H1 (cell line): ENCODE measurements at regions not wholly inside any gene's neighbourhood (a gene's known extent, or its start where the extent isn't known, plus 50 kb on each side); places are given as distances from the start of the nearest gene placed in this dataset.

Experiments used
- CTCF ChIA-PET: fragments of 300-600 bp; sonication (Branson Sonifier 250); formaldehyde crosslinking; loops from one replicate; lab custom pipeline; 2021; ENCODE audit not compliant: partially characterized antibody; lab: Charles Lee
- POLR2A ChIA-PET: fragments of 300-600 bp; sonication (Branson Sonifier 250); formaldehyde crosslinking; loops from one replicate; lab custom pipeline; 2021; ENCODE audit warnings: inconsistent platforms; ENCODE audit not compliant: partially characterized antibody; lab: Charles Lee
- DNase-seq, 2 experiments: peaks; one replicate each; pipeline versions ENCODE4 v3.0.0 to v3.0.0-alpha.2; 2010 to 2022; ENCODE audit warnings: low spot score in 2 of 2, low read depth in 1 of 2, mixed read lengths in 1 of 2
- FAIRE-seq: peaks from 2 replicates; lab custom pipeline; 2011; peaks lifted over from hg19 to GRCh38; lab: Jason Lieb, UNC
- H2AFZ ChIP-seq: 2 replicates; pipeline ENCODE4 v1.8.1; 2012; ENCODE audit warnings: low read length, inconsistent platforms
- H2AK5ac ChIP-seq: 2 replicates; pipeline ENCODE4 v1.6.1; 2013; ENCODE audit warnings: low read depth, low read length
- H2BK120ac ChIP-seq: replicated peaks from 2 replicates; pipeline ENCODE3; 2013; ENCODE audit warnings: low read depth, low read length, inconsistent platforms
- H2BK12ac ChIP-seq: 2 replicates; pipeline ENCODE4 v1.6.1; 2013; ENCODE audit warnings: low read depth, low read length
- H2BK15ac ChIP-seq: 2 replicates; pipeline ENCODE4 v1.6.1; 2013; ENCODE audit warnings: low read length
- H2BK20ac ChIP-seq: 2 replicates; pipeline ENCODE4 v1.6.1; 2013; ENCODE audit warnings: low read length
- H2BK5ac ChIP-seq: 2 replicates; pipeline ENCODE4 v1.6.1; 2013; ENCODE audit warnings: low read depth, low read length
- H3K14ac ChIP-seq: 2 replicates; pipeline ENCODE4 v1.6.1; 2013; ENCODE audit warnings: inconsistent platforms; ENCODE audit not compliant: insufficient read length
- H3K18ac ChIP-seq: 2 replicates; pipeline ENCODE4 v1.6.1; 2013; ENCODE audit warnings: low read length; ENCODE audit errors: extremely low read depth
- H3K23ac ChIP-seq: 2 replicates; pipeline ENCODE4 v1.6.1; 2013; ENCODE audit warnings: inconsistent platforms; ENCODE audit not compliant: insufficient read length
- H3K23me2 ChIP-seq: 2 replicates; pipeline ENCODE4 v1.6.1; 2013; ENCODE audit warnings: low read depth, low read length
- H3K27ac ChIP-seq: 2 replicates; pipeline ENCODE4 v1.6.1; 2011; ENCODE audit warnings: low read depth, low read length, inconsistent platforms
- H3K27me3 ChIP-seq, 4 experiments: replicated peaks in 1 of 4; 1 replicate in 1 of 4; 2 replicates in 3 of 4; pipeline versions ENCODE4 v1.6.1 to v1.8.1; 2011 to 2013; ENCODE audit warnings: low read length in 3 of 4, mild to moderate bottlenecking in 3 of 4, inconsistent platforms in 2 of 4, mixed read lengths in 2 of 4, moderate library complexity in 1 of 4; ENCODE audit not compliant: control insufficient read depth in 3 of 4, insufficient read depth in 3 of 4; ENCODE audit errors: extremely low read depth in 1 of 4
- H3K36me3 ChIP-seq, 4 experiments: 2 replicates each; pipeline versions ENCODE4 v1.6.1 to v1.8.1; 2011 to 2013; ENCODE audit warnings: mild to moderate bottlenecking in 4 of 4, low read length in 3 of 4, moderate library complexity in 2 of 4, control low read depth in 1 of 4, inconsistent platforms in 1 of 4; ENCODE audit not compliant: insufficient read depth in 4 of 4, control insufficient read depth in 2 of 4
- H3K4ac ChIP-seq: replicated peaks from 2 replicates; pipeline ENCODE3; 2013; ENCODE audit warnings: low read length, low read depth, mixed read lengths, inconsistent platforms; ENCODE audit not compliant: insufficient read length
- H3K4me1 ChIP-seq, 4 experiments: replicated peaks in 1 of 4; 1 replicate in 1 of 4; 2 replicates in 3 of 4; pipeline versions ENCODE4 v1.6.1 to v1.8.1; 2011 to 2013; ENCODE audit warnings: low read length in 3 of 4, inconsistent platforms in 2 of 4, mixed read lengths in 1 of 4; ENCODE audit not compliant: insufficient read depth in 4 of 4, control insufficient read depth in 3 of 4
- H3K4me2 ChIP-seq, 2 experiments: 2 replicates each; pipeline versions ENCODE4 v1.6.1 to v1.8.1; 2011 to 2013; ENCODE audit warnings: low read depth in 2 of 2, low read length in 2 of 2, control low read depth in 1 of 2, inconsistent platforms in 1 of 2, mild to moderate bottlenecking in 1 of 2; ENCODE audit not compliant: insufficient read depth in 1 of 2
- H3K4me3 ChIP-seq, 4 experiments: fragments of 200-600, 300-600 bp in 1 of 4; sonication (generic), shearing (Covaris generic), sonication (Bioruptor Twin) in 1 of 4; 2 replicates each; pipeline versions ENCODE4 v1.5.1 to v1.8.1; 2011 to 2016; ENCODE audit warnings: low read length in 4 of 4, low read depth in 3 of 4, control low read depth in 2 of 4, inconsistent platforms in 2 of 4, mild to moderate bottlenecking in 2 of 4, mixed read lengths in 1 of 4, moderate library complexity in 1 of 4; ENCODE audit not compliant: insufficient read depth in 2 of 4; ENCODE audit errors: extremely low read depth in 1 of 4
- H3K56ac ChIP-seq: replicated peaks from 2 replicates; pipeline ENCODE3; 2013; ENCODE audit warnings: low read depth, mild to moderate bottlenecking, mixed read lengths, low read length, inconsistent platforms; ENCODE audit not compliant: insufficient read length
- H3K79me1 ChIP-seq: 2 replicates; pipeline ENCODE4 v1.6.1; 2013; ENCODE audit warnings: low read depth, low read length, control low read depth
- H3K79me2 ChIP-seq, 2 experiments: 2 replicates each; pipeline versions ENCODE4 v1.6.1 to v1.8.1; 2012 to 2013; ENCODE audit warnings: low read length in 2 of 2, mild to moderate bottlenecking in 2 of 2, inconsistent platforms in 1 of 2; ENCODE audit not compliant: insufficient read depth in 2 of 2, control insufficient read depth in 1 of 2
- H3K9ac ChIP-seq, 4 experiments: replicated peaks in 1 of 4; 1 replicate in 1 of 4; 2 replicates in 3 of 4; pipeline versions ENCODE4 v1.6.1 to v1.8.1; 2011 to 2013; ENCODE audit warnings: low read depth in 3 of 4, low read length in 3 of 4, control low read depth in 2 of 4, mild to moderate bottlenecking in 2 of 4, moderate library complexity in 2 of 4, inconsistent platforms in 1 of 4; ENCODE audit errors: extremely low read depth in 1 of 4
- H3K9me3 ChIP-seq, 2 experiments: 2 replicates each; pipeline versions ENCODE4 v1.6.1 to v1.8.1; 2012 to 2013; ENCODE audit warnings: mild to moderate bottlenecking in 2 of 2, moderate library complexity in 2 of 2, control low read depth in 1 of 2, inconsistent platforms in 1 of 2, low read depth in 1 of 2, low read length in 1 of 2, mixed read lengths in 1 of 2; ENCODE audit not compliant: insufficient read depth in 2 of 2
- H4K20me1 ChIP-seq, 2 experiments: replicated peaks in 1 of 2; 2 replicates each; pipeline versions ENCODE3 to v1.8.1; 2011 to 2013; ENCODE audit warnings: inconsistent platforms in 2 of 2, low read length in 2 of 2, mild to moderate bottlenecking in 1 of 2; ENCODE audit not compliant: insufficient read depth in 2 of 2, control insufficient read depth in 1 of 2
- H4K5ac ChIP-seq: 2 replicates; pipeline ENCODE4 v1.6.1; 2013; ENCODE audit warnings: low read length, low read depth, mixed read lengths, inconsistent platforms; ENCODE audit not compliant: insufficient read length
- H4K8ac ChIP-seq: 2 replicates; pipeline ENCODE4 v1.8.0; 2013; ENCODE audit warnings: mild to moderate bottlenecking, moderate library complexity, low read length, inconsistent platforms; ENCODE audit not compliant: insufficient read depth; ENCODE audit errors: extremely low read depth
- H4K91ac ChIP-seq: replicated peaks from 2 replicates; pipeline ENCODE3; 2013; ENCODE audit warnings: low read length, mixed read lengths, inconsistent platforms; ENCODE audit not compliant: insufficient read length
- ASH2L ChIP-seq: fragments of 200-600, 300-600 bp; sonication (generic); IDR thresholded peaks from one replicate; pipeline ENCODE4 v1.7.1; 2017; ENCODE audit warnings: low read length
- ATF3 ChIP-seq: IDR thresholded peaks from 2 replicates; pipeline ENCODE4 v1.6.1; 2011; ENCODE audit warnings: low read depth, mild to moderate bottlenecking, low read length; ENCODE audit not compliant: insufficient read depth
- CTBP2 ChIP-seq: IDR thresholded peaks from 2 replicates; pipeline ENCODE4 v1.7.0; 2011; ENCODE audit warnings: borderline replicate concordance, mild to moderate bottlenecking, moderate library complexity, mixed read lengths, low read length; ENCODE audit not compliant: insufficient read depth, insufficient read length
- EGR1 ChIP-seq: IDR thresholded peaks from 2 replicates; pipeline ENCODE4 v1.6.1; 2011; ENCODE audit warnings: low read depth, low read length, borderline replicate concordance
- GTF2F1 ChIP-seq: IDR thresholded peaks from 2 replicates; pipeline ENCODE4 v1.6.1; 2012; ENCODE audit warnings: low read depth, low read length, improper control_type of control experiment, borderline replicate concordance
- KDM4A ChIP-seq: IDR thresholded peaks from one replicate; pipeline ENCODE4 v1.7.1; 2012; ENCODE audit warnings: low read depth, mild to moderate bottlenecking, moderate library complexity, low read length, inconsistent platforms; ENCODE audit not compliant: severe bottlenecking
- RFX5 ChIP-seq: IDR thresholded peaks from 2 replicates; pipeline ENCODE4 v1.6.1; 2011; ENCODE audit warnings: low read depth, low read length, improper control_type of control experiment, borderline replicate concordance
- RNF2 ChIP-seq: fragments of 200-900, 300-1000 bp; sonication (generic); IDR thresholded peaks from 2 replicates; pipeline ENCODE4 v1.7.1; 2016; ENCODE audit warnings: borderline replicate concordance, low read depth, mild to moderate bottlenecking, antibody characterized with exemption, low read length; ENCODE audit not compliant: poor library complexity, severe bottlenecking; ENCODE audit errors: missing control alignments
- SIX5 ChIP-seq: IDR thresholded peaks from 2 replicates; pipeline ENCODE4 v1.6.1; 2011; ENCODE audit warnings: mild to moderate bottlenecking, low read depth, low read length
- SP1 ChIP-seq: IDR thresholded peaks from 2 replicates; pipeline ENCODE4 v1.6.1; 2011; ENCODE audit warnings: low read depth, low read length
- SP4 ChIP-seq: IDR thresholded peaks from 2 replicates; pipeline ENCODE4 v1.6.1; 2012; ENCODE audit warnings: low read length, inconsistent platforms
- SRF ChIP-seq: IDR thresholded peaks from 2 replicates; pipeline ENCODE4 v1.6.1; 2011; ENCODE audit warnings: mild to moderate bottlenecking, low read depth, low read length, moderate library complexity
- WGBS, 2 experiments: shearing (Covaris generic) in 1 of 2; methylation state at CpG; one replicate each; pipeline versions ENCODE4 v1.1.6 to v1.1.7; 2013 to 2015; ENCODE audit warnings: low lambda C conversion rate in 2 of 2, mixed read lengths in 2 of 2, inconsistent platforms in 1 of 2, low coverage in 1 of 2, missing lambda C conversion rate in 1 of 2; ENCODE audit not compliant: insufficient replicate concordance in 2 of 2, insufficient coverage in 1 of 2, insufficient read length in 1 of 2; ENCODE audit errors: extremely low coverage in 1 of 2, missing lambda C conversion rate in 1 of 2; 5-methylcytosine and 5-hydroxymethylcytosine counted together
- TF ChIP-seq, protein P1 (sequence below): IDR thresholded peaks from 2 replicates; pipeline ENCODE4 v1.6.1; 2012; ENCODE audit warnings: low read length, inconsistent platforms

- WGBS, 2 experiments = 91% methylated on average over 2 of the region's 2 CpGs; no CpG with 5 or more reads in 1 of the 2 experiments
- no peak overlapping the region for H4K5ac ChIP-seq
- no peak overlapping the region for H3K4me2 ChIP-seq
- no peaks in the 10 kb centered on the region for H3K79me1 ChIP-seq
- no peak overlapping the region for H3K14ac ChIP-seq
- H2BK5ac ChIP-seq = no peak overlapping the region
- no peak overlapping the region for H4K91ac ChIP-seq
- no peak overlapping the region for H2BK120ac ChIP-seq
- no peaks in the 10 kb centered on the region for H3K79me2 ChIP-seq
- H3K4ac ChIP-seq = no peak overlapping the region
- ChIA-PET POLR2A (no interaction called here), CTCF (no interaction called here)
- 0 out of 7 replicates have a peak, but pooled peaks cover 0 to 2% (median 0%) of the 10 kb centered on the region in 4 experiments for H3K4me1 ChIP-seq
- no peaks in the 10 kb centered on the region for H3K36me3 ChIP-seq
- no peak overlapping the region for H4K8ac ChIP-seq
- no peak overlapping the region for H3K9ac ChIP-seq
- H2AK5ac ChIP-seq = no peak overlapping the region
- no peak overlapping the region for H3K56ac ChIP-seq
- H3K18ac ChIP-seq = no peak overlapping the region
- H2BK12ac ChIP-seq = no peak overlapping the region
- H3K9me3 ChIP-seq = no peaks in the 10 kb centered on the region
- H4K20me1 ChIP-seq = no peaks in the 10 kb centered on the region
- no peak overlapping the region for H3K23ac ChIP-seq
- H3K4me3 ChIP-seq = no peak overlapping the region
- H3K27me3 ChIP-seq = no peaks in the 10 kb centered on the region
- no peak overlapping the region for H3K27ac ChIP-seq
- H2BK15ac ChIP-seq = no peak overlapping the region
- no peak overlapping the region for H2AFZ ChIP-seq
- no peak for FAIRE-seq
- H3K23me2 ChIP-seq = no peaks in the 10 kb centered on the region
- no peak for DNase-seq
- H2BK20ac ChIP-seq = no peak overlapping the region
- TF ChIP-seq ASH2L (no peak), EGR1 (no peak), GTF2F1 (no peak), SP1 (no peak), SIX5 (no peak), RNF2 (no peak), KDM4A (no peak), CTBP2 (no peak), RFX5 (no peak), ATF3 (no peak), SRF (no peak), SP4 (no peak)
- TF ChIP-seq, protein P1, sequence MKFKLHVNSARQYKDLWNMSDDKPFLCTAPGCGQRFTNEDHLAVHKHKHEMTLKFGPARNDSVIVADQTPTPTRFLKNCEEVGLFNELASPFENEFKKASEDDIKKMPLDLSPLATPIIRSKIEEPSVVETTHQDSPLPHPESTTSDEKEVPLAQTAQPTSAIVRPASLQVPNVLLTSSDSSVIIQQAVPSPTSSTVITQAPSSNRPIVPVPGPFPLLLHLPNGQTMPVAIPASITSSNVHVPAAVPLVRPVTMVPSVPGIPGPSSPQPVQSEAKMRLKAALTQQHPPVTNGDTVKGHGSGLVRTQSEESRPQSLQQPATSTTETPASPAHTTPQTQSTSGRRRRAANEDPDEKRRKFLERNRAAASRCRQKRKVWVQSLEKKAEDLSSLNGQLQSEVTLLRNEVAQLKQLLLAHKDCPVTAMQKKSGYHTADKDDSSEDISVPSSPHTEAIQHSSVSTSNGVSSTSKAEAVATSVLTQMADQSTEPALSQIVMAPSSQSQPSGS = no peak
Measured at GRCh38 chr2:153143540-153143939, 335.0 kb downstream of the RPRM start.
